HL-60 (cell line): ENCODE measurements at regions not wholly inside any gene's neighbourhood (a gene's known extent, or its start where the extent isn't known, plus 50 kb on each side); places are given as distances from the start of the nearest gene placed in this dataset.
"Not testable (repeated sequence)": the region's sequence is repeated elsewhere in the genome, so short reads cannot be mapped to it uniquely, and the experiment has no call there.

Source experiments
- DNase-seq, 2 experiments: peaks; one replicate each; pipeline ENCODE4 v3.0.0-alpha.2; 2010 to 2020; ENCODE audit warnings: low read depth in 1 of 2, low spot score in 1 of 2
- H3K27ac ChIP-seq: fragments of 250-450 bp; sonication (Bioruptor Pico); replicated peaks from 2 replicates; pipeline ENCODE4 v1.5.1; 2020; ENCODE audit warnings: mild to moderate bottlenecking, moderate library complexity
- H3K27me3 ChIP-seq: fragments of 250-450 bp; sonication (Bioruptor Pico); 2 replicates; pipeline ENCODE4 v1.5.1; 2021; ENCODE audit warnings: mild to moderate bottlenecking, moderate library complexity; ENCODE audit not compliant: insufficient read depth, poor library complexity, severe bottlenecking
- H3K4me3 ChIP-seq: replicated peaks from 2 replicates; pipeline ENCODE4 v1.5.1; 2011; ENCODE audit warnings: mild to moderate bottlenecking, control low read depth, low read length; ENCODE audit not compliant: insufficient read depth
- GABPA ChIP-seq: IDR thresholded peaks from 2 replicates; pipeline ENCODE4 v1.6.1; 2012; ENCODE audit warnings: low read depth
- POLR2AphosphoS5 ChIP-seq: IDR thresholded peaks from 2 replicates; pipeline ENCODE4 v1.6.1; 2012; ENCODE audit warnings: low read depth
- SPI1 ChIP-seq: IDR thresholded peaks from 2 replicates; pipeline ENCODE4 v1.6.1; 2012; ENCODE audit warnings: low read depth, mild to moderate bottlenecking, borderline replicate concordance
- TF ChIP-seq, protein P1 (sequence below): IDR thresholded peaks from 2 replicates; pipeline ENCODE4 v1.6.1; 2012; ENCODE audit warnings: low read depth; ENCODE audit not compliant: insufficient replicate concordance
- TF ChIP-seq, protein P2 (sequence below): IDR thresholded peaks from one replicate; pipeline ENCODE4 v1.5.1; 2011; ENCODE audit warnings: low read length, control low read depth, inconsistent platforms; ENCODE audit not compliant: insufficient read depth

DNA sequence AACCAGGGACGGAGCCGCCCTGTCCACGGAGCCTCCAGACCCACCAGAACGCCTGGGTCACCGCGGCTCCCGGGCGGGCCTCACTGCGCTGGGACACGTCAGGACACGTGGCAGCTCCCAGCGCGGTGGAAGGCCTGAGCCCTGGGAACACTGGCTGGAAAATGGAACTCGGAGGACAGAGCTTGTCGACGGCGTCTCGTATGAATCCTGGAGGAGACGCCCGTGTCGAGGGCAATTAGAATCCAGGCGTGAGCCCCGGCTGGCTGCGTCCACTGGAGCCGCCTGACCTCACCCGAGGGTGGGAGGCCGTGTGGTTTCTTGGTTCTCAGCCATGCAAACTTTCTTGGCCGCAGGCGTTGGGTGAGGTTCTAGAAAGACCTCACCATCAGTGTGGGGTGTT lies 173.9 kb downstream of the LAT start:
- no peak for TF ChIP-seq POLR2AphosphoS5
- TF ChIP-seq, protein P1, sequence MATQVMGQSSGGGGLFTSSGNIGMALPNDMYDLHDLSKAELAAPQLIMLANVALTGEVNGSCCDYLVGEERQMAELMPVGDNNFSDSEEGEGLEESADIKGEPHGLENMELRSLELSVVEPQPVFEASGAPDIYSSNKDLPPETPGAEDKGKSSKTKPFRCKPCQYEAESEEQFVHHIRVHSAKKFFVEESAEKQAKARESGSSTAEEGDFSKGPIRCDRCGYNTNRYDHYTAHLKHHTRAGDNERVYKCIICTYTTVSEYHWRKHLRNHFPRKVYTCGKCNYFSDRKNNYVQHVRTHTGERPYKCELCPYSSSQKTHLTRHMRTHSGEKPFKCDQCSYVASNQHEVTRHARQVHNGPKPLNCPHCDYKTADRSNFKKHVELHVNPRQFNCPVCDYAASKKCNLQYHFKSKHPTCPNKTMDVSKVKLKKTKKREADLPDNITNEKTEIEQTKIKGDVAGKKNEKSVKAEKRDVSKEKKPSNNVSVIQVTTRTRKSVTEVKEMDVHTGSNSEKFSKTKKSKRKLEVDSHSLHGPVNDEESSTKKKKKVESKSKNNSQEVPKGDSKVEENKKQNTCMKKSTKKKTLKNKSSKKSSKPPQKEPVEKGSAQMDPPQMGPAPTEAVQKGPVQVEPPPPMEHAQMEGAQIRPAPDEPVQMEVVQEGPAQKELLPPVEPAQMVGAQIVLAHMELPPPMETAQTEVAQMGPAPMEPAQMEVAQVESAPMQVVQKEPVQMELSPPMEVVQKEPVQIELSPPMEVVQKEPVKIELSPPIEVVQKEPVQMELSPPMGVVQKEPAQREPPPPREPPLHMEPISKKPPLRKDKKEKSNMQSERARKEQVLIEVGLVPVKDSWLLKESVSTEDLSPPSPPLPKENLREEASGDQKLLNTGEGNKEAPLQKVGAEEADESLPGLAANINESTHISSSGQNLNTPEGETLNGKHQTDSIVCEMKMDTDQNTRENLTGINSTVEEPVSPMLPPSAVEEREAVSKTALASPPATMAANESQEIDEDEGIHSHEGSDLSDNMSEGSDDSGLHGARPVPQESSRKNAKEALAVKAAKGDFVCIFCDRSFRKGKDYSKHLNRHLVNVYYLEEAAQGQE, result no peak
- TF ChIP-seq SPI1, result no peak
- TF ChIP-seq, protein P2, sequence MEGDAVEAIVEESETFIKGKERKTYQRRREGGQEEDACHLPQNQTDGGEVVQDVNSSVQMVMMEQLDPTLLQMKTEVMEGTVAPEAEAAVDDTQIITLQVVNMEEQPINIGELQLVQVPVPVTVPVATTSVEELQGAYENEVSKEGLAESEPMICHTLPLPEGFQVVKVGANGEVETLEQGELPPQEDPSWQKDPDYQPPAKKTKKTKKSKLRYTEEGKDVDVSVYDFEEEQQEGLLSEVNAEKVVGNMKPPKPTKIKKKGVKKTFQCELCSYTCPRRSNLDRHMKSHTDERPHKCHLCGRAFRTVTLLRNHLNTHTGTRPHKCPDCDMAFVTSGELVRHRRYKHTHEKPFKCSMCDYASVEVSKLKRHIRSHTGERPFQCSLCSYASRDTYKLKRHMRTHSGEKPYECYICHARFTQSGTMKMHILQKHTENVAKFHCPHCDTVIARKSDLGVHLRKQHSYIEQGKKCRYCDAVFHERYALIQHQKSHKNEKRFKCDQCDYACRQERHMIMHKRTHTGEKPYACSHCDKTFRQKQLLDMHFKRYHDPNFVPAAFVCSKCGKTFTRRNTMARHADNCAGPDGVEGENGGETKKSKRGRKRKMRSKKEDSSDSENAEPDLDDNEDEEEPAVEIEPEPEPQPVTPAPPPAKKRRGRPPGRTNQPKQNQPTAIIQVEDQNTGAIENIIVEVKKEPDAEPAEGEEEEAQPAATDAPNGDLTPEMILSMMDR, result no peak
- no peak for TF ChIP-seq GABPA
- Histone ChIP-seq H3K4me3 (no peak overlapping the region), H3K27me3 (no peaks in the 10 kb centered on the region), H3K27ac (no peak overlapping the region)
- no peak for DNase-seq

DNA sequence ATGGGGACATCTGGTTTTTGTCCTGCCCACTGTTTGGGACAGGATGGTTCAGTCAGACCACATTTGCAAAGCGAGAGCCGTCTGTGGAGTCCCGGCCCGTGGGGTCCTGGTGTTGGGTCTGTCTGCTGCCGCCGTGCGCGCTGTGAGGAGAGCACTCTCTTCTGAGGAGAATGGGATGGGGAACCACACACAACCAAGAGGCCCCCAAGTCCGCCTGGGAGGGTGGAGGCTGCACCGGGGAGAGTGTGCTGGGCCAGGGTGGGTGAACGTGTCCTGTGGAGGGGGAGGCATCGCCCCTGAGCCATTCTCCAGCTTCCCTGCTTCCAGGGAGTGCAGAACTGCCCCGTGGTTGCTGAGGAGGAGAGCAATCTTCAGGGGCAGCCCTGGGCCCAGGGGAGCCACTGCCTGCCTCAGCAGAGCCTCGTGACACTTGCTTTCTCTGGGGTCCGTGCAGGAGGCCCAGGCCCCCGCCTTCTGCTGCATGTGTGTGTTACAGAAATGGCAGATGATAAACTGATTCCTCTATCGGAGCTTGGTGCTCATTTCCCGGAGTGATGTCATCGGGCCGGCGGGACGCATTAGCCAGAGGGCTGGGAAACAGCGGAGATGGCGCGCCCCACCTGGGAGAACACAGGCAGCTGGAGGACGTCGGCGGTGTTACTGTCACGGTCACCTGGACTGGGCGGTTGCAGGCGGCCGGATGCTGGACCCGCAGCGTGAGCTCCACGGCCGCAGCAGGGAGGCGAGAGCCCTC lies 173.4 kb downstream of the LAT start:
- H3K27me3 ChIP-seq, H3K4me3 ChIP-seq, DNase-seq: not testable (repeated sequence)
- H3K27ac ChIP-seq, result peak overlapping the region; percentile 92

DNA sequence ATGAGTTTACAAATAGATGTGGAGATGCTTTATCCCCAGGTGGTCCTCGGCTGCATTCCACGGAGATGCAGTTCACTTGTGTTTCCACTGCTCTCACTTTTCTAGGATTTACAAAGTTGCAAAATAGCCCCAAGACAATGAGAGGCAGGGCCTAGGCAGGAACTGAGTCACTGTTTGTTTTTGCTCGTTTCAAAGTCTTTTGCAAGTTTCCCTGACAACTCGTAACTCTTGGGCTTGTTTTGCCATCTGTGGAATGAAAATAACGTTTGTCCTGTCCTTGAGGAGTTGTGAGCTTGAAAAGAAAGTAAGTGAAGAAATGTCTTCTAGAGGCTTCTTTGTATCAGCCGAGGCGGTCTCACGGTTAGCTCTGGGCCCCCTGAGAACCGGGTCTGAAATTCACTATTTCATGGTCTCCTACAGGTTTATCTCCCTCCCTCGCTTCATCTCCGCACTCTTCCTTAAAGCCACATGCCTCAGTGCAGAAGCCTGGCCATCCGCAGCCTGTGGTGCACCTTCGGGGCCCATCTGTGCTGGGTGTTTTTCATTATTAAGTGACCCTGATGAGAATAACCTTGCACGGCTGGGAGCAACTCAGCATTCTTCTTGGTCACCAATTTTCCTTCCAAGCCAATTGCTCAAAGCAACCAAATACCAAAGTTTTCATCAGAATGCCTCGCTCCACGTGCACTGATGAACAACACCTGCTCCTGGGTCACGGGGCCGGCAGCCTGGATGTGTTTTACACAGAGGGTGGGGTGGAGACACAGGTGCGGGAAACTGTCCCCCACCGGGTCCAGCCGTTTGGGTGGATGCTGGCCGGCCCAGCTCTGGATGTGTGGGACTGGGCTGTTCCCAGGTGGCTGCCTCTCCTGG lies 172.4 kb downstream of the LAT start:
- H3K27me3 ChIP-seq, H3K4me3 ChIP-seq: not testable (repeated sequence)
- DNase-seq, result peak; percentile 41 to 81
- peak overlapping the region; percentile 92 for H3K27ac ChIP-seq

DNA sequence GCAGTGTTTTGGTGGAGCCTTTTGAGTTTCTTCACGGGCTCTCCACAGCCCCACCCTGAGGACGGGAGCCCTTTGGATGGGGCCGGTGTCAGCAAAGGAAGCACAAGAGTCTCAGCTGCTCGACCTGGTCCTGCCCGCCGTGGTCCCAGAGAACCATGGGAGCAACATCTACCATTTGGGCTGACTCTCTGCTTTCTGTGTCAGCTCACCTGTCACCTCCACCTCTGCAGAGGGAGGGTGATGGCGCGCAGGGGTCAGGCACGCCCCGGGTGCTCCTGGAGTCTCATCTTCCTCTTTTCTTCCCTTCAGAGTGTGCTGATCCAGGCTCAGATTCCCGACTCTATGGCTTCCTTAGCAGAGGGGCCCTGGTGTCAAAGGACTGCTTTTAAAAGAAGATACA lies 171.7 kb downstream of the LAT start:
- Histone ChIP-seq H3K27me3 (no peaks in the 10 kb centered on the region), H3K4me3 (no peak overlapping the region), H3K27ac (peak overlapping the region; percentile 92)
- peak in 1 of 2 experiments; percentile 5 for DNase-seq
- TF ChIP-seq, protein P1, result no peak
- TF ChIP-seq POLR2AphosphoS5 (no peak), GABPA (no peak), SPI1 (no peak)
- TF ChIP-seq, protein P2, result no peak

DNA sequence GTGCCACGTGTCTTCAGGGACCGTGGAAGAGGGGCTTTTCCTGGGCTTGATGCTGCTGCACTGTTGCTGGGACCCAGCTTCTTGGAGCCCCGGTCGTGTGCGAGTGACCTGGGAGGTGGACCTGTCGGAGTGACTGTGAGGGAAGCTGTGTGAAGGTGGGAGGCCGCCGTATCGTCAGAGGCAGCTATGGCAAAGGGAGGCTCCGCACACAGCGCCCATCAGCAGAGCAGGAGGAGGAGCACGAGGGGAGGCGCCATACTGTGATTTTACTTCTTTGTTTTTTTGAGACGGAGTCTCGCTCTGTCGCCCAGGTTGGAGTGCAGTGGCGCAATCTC lies 171.0 kb downstream of the LAT start:
- peak overlapping the region; percentile 92 for H3K27ac ChIP-seq
- not testable (repeated sequence) for H3K4me3 ChIP-seq, DNase-seq, H3K27me3 ChIP-seq

DNA sequence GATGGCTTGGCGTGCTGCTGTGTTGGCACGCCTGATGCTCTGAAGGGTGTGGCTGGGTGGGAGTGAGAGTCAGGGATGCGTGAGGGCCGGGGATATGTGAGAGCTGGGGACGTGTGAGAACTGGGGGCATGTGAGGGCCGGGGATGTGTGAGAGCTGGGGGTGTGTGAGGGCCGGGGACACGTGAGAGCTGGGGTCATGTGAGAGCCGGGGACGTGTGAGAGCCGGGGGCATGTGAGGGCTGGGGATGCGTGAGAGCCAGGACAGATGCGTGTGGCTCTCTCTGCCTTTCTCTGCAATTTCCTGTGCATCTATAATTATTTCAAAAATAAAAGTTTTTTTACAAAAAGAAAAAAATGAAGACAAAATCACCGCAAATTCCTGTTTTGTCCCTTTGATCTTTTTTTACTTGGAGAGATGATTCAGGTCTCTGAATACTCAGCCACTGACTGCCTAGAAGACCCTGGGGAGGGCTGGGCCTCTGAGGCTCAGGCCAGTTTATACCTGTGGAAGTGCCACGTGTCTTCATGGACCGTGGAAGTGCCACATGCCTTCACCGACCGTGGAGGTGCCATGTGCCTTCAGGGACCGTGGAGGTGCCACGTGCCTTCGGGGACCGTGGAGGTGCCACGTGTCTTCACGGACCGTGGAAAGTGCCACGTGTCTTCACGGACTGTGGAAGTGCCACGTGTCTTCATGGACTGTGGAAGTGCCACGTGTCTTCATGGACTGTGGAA lies 170.4 kb downstream of the LAT start:
- not testable (repeated sequence) for H3K27me3 ChIP-seq, H3K4me3 ChIP-seq
- H3K27ac ChIP-seq, result peak overlapping the region; percentile 92

More for the DNA sequence above, 170.4 kb downstream of the LAT start:
- DNase-seq, result not testable (repeated sequence)
